HG03521 (cell line): ENCODE measurements at regions not wholly inside any gene's neighbourhood (a gene's known extent, or its start where the extent isn't known, plus 50 kb on each side); places are given as distances from the start of the nearest gene placed in this dataset.

Experiments used
- ATAC-seq: cut with Tn5 transposase; IDR thresholded peaks from one replicate; pipeline ENCODE4 v1.9.1; 2021; ENCODE audit warnings: mild to moderate bottlenecking, moderate library complexity; ENCODE audit not compliant: unreplicated experiment

DNA sequence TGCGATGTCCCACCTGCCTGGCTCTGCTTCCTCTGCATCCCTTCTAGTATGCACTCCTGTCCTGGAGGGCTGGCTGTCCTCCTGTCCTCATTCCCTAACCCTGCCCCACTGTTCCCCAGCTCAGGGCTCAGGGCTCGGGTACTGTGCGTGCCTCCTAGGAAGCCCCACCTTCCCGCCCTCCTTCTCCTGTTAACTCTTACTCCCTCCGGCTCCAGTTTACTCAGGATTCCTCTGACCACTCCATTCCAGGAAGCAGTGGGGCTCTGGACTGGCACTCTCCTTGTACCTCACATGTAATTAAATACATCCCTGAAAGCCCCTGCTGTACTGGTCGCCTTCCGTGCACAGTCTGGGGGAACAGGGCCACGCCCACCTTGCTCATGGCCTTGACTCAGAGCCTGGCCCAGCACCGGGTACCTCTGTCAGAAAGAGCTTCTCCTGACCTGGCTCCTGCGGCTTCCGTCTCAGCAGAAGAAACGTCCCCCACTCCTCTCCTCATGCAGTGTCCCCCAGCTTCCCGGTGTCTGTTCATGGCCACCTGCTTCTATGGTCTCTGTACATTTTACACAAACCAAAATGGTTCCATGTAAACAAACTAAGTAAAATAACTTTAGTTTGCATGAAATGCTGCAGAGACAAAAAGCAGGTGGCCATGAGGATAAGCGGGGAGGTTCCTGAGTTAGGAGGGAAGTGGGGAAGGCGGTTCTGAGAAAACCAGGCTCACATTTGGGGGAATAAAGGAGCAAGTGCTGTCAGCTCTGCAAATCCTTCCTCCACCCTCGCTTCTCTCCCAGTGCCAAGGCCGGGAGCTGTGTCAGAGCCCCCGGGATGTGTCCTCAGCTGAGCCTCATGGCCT, 445.9 kb downstream of the BRD1 start:
- no peak for ATAC-seq

DNA sequence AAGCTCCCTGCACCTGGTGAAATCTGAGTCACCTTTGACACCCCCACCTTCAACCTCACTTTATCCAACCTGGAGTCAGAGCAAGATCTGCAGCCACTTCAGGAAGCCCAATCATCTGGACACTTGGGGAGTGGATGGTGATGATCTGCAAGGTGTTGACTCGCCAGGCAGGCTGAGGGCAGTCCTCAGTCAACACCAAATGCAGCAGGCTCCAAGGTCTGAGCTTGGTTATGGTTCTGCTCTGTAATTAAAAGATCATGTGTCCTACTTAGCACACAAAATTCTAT, 446.9 kb downstream of the BRD1 start:
- ATAC-seq = no peak

- no peak for ATAC-seq
These were observed 447.4 kb downstream of the BRD1 start for GRCh38 chr22:49380095-49380827.

GRCh38 chr22:49377306-49377705, 450.4 kb downstream of the BRD1 start:
- no peak for ATAC-seq

- no peak for ATAC-seq
These were observed 453.9 kb downstream of the BRD1 start for GRCh38 chr22:49373801-49374226.

- ATAC-seq = no peak
These were observed 454.4 kb downstream of the BRD1 start for GRCh38 chr22:49373289-49373666.

- ATAC-seq = no peak
These were observed 455.0 kb downstream of the BRD1 start for GRCh38 chr22:49372530-49373288.

DNA sequence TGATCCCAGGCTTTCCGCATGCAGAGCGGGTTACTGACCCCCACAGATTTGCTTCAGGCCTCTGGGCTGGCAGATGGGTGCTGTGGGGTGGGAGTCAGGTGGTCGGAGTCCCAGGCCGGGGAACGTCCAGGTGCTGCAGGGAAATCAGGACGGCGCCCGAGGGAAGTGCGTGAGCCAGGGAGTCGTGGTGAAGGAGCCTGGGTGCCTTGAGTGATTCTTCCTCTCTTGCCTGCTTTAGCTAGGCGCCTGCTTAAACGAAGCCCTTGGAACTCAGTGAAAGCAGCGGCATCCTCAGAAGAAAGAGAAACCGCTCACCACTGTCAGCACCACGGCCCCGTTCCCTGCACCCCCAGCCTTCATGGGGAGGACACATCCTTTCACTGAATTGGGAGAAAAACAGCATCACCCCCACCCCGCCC, 455.6 kb downstream of the BRD1 start:
- no peak for ATAC-seq

DNA sequence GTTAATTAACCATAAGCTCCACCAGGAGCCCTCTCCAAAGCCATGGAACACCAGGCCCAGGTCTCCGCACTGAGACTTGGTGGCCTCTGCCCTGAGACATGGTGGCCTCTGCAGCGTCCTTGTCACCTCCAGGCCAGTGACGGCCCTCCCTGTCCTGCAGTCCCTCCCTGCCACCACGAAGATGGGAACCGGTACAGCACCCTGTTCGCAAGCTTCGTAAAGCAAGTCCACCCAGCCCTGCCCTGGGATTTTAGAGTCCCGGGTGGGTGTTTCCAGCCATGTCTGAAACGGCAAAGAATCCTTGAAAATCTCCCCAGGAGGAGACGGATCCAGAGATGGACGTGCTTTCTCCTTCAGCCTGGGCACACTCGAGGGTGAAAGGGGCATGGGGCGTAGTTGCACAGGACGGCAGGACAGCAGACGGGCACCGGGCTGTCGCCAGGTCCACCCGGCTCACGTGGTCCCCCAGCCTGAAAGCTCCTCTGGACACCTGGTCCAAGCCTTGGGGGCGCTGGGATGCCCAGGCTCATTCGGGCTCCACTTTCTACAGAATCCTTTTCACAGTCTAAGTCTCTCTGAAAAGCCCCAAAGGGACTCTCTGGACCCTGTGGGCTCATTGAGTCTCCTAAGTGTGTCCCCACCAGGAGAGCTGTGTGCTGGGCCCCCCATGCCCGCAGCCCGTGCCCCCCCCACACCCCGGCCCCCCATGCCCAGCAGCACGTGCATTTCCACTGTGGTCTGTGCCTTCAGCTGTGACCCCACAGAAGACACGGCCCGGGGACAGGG, 456.2 kb downstream of the BRD1 start:
- no peak for ATAC-seq

DNA sequence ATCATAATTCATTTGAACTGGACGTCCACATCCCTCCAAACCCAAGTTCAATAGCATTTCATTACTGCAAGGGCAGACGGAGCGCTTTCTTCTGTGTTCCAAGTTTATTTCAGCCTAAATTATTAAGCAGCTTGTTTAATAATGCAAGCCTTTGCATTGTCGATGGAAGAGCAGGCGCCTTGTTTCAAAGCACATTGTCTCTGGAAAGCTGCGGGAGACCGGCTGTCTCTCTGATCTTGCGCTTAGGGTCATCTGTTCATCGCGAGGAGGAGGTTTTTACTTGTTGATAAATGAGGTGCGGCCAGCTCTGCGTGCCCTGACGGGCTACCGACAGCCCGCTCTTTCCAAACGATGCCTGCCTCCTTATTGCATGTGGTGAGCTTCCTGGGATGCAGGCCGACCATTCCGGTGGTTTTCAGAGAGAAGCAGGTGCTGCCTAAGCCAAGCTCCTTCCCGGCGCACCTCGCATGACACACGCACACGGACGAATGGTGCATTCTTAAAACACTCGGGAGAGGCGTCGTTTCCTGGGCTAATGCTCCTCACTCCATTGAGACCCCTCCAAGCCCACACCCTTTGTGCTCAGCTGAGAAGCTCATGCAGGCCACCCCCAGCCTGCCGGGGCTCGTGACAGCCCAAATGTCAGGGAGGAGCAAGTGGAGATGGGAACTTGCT, 456.9 kb downstream of the BRD1 start:
- no peak for ATAC-seq

DNA sequence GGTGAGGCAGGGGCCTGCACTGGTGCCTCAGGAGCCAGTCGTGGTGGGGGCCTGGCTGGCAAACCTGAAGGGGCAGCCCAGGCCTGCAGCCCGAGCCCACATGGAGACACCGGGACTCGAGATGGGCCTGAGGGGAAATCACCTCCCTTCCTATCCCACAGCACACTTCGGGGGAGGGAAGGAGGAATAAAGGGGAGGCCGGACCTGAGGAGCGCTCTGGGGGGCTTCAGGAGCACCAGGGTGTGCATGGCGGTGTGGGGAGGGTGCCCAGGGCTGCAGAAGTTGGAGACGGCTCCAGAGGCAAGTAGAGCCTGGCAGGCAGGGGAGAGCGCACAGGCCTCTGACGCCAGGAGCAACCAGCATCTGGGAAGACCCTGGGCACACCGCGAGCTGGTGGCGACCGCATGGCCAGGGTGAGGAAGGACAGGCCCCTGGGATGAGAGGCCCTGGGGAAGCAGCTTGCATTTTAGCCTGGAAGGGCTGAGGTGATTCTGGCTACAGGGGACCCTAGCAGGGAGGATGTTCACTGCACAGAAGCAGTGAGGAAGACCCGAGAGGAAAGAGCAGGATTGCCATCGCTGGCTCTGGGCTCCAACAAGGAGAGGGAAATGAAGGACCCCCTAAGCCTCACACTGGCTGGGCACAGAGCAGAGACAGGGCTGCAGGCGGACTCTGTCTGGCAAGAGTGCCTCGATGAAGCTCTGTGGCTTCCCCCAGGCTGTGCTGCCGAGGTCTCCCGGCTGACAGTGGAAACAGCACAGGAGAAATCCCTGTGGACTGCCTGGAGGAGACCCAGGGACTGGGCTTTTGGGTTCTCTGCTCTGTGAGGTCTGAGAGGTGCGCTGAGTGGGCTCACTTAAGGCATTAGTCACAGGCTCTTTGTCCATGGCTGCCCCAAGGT, 457.7 kb downstream of the BRD1 start:
- ATAC-seq = no peak

DNA sequence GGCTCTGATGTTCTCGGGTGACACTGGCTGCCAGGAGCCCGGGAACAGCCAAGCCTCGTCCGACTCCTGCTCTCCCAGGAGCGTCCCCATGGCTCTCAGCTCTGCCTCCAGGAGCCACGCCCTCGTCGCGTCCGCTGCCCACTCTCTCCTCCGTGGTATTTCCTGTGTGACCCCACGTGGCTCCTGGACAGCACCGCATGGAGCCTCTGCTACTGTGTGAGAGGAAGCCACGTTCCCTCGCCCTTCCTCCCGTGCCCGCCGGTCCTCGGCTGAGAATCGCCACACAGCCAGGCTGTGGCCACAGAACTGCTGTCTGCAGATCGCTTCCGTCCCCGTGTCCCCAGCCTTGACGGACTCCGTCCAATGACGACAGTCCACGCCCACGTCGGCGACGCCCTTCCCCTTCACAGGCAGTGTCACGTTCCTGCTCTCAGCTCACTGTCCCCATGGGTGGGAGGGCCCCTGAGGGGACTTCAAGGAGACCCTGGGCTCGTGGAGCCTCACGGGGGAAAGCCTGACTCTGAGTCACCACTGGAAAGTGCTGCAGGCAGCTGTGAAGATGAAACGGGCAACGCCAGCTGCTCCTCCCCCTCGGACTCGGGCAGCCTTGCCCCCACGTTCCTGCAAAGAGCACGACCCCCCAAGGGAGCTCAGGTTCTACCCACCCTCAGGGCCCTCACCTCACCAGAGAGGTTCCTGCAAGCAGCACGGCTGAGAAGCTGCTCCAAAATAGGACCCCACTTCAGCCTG, 458.5 kb downstream of the BRD1 start:
- ATAC-seq = no peak

GRCh38 chr22:49368221-49368975, 459.3 kb downstream of the BRD1 start:
- no peak for ATAC-seq

DNA sequence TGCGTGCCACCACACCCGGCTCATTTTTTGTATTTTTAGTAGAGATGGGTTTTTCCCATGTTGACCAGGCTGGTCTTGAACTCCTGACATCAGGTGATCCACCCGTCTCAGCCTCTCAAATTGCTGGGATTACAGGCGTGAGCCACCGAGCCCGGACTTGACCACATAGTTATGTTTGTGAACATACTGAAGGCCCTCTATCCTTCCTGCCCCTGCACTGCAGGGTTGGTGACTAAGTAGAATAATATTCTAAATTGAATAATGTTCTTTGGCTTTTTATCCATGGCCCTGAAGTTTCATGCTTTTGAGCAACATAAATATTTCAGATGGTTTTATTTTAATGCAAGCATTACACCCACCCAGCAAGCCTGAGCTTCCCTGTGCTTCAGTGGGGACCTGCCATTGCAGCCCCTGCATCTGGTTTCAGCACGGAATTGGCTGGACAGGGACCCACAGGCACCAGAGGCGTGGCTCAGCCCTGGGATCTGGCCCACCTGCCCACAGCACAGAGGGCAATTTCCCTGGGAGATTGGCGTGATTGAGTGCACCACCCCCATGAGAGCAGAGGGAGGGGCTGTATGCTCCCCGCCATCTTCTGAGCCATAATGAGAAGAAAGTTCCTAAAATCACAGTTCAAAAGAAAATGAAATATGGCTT, 460.5 kb downstream of the BRD1 start:
- ATAC-seq = no peak

DNA sequence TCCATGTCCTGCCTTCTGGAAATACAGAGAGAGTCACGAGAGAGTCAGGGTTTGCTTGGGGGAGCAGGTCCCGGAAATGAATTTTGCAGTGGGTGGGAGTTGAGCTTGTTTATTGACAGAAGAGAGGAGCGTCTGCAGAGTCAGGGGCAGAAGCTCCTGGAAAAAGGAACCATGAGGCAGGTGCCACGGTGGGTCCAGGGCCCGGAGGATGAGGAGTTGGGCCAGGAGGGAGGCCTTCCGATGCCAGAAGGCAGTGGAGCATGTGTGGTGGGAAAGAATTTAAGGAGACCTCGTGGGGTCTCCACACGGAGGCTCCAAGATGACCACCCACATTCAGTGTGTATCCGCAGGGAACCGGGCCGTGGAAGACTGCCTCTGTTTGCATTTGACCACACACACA, 461.2 kb downstream of the BRD1 start:
- no peak for ATAC-seq

GRCh38 chr22:49365910-49366309, 461.8 kb downstream of the BRD1 start:
- no peak for ATAC-seq

GRCh38 chr22:49365191-49365837, 462.4 kb downstream of the BRD1 start:
- no peak for ATAC-seq
